ENCODE measurements at regions not wholly inside any gene's neighbourhood (a gene's known extent, or its start where the extent isn't known, plus 50 kb on each side); places are given as distances from the start of the nearest gene placed in this dataset.

GRCh38 chr16:85391769-85392583 is 221.1 kb upstream of the GSE1 start:
- no peak for DNase-seq (ENCODE audit: low read depth)

- DNase-seq (ENCODE audit: low read depth): no peak
These were observed 220.1 kb upstream of the GSE1 start for GRCh38 chr16:85392756-85393673.

GRCh38 chr16:85393674-85394451 is 219.3 kb upstream of the GSE1 start:
- DNase-seq (ENCODE audit: low read depth): no peak

GRCh38 chr16:85394456-85395206 is 218.5 kb upstream of the GSE1 start:
- DNase-seq (ENCODE audit: low read depth): no peak

- DNase-seq (ENCODE audit: low read depth): peak; percentile 92
These were observed 217.8 kb upstream of the GSE1 start for GRCh38 chr16:85395207-85395912.

- DNase-seq (ENCODE audit: low read depth): no peak
These were observed 216.9 kb upstream of the GSE1 start for GRCh38 chr16:85395913-85396878.

GRCh38 chr16:85396879-85397871 is 215.9 kb upstream of the GSE1 start:
- DNase-seq (ENCODE audit: low read depth): no peak

GRCh38 chr16:85398050-85398451 is 215.1 kb upstream of the GSE1 start:
- DNase-seq (ENCODE audit: low read depth): no peak

- no peak for DNase-seq (ENCODE audit: low read depth)
These were observed 214.2 kb upstream of the GSE1 start for GRCh38 chr16:85398688-85399582.

- no peak for DNase-seq (ENCODE audit: low read depth)
These were observed 213.4 kb upstream of the GSE1 start for GRCh38 chr16:85399583-85400284.

- no peak for DNase-seq (ENCODE audit: low read depth)
These were observed 212.6 kb upstream of the GSE1 start for GRCh38 chr16:85400305-85401205.

GRCh38 chr16:85401370-85401916 is 211.7 kb upstream of the GSE1 start:
- no peak for DNase-seq (ENCODE audit: low read depth)

- DNase-seq (ENCODE audit: low read depth): no peak
These were observed 211.0 kb upstream of the GSE1 start for GRCh38 chr16:85401917-85402766.

- DNase-seq (ENCODE audit: low read depth): no peak
These were observed 210.0 kb upstream of the GSE1 start for GRCh38 chr16:85402910-85403692.

All from fibroblast of the conjunctiva (primary cell).